HG03095 (cell line): ENCODE measurements at regions not wholly inside any gene's neighbourhood (a gene's known extent, or its start where the extent isn't known, plus 50 kb on each side); places are given as distances from the start of the nearest gene placed in this dataset.
"Not testable (repeated sequence)": the region's sequence is repeated elsewhere in the genome, so short reads cannot be mapped to it uniquely, and the experiment has no call there.

Experiments
- ATAC-seq: cut with Tn5 transposase; IDR thresholded peaks from one replicate; pipeline ENCODE4 v1.9.1; 2021; ENCODE audit warnings: moderate library complexity; ENCODE audit not compliant: unreplicated experiment

DNA sequence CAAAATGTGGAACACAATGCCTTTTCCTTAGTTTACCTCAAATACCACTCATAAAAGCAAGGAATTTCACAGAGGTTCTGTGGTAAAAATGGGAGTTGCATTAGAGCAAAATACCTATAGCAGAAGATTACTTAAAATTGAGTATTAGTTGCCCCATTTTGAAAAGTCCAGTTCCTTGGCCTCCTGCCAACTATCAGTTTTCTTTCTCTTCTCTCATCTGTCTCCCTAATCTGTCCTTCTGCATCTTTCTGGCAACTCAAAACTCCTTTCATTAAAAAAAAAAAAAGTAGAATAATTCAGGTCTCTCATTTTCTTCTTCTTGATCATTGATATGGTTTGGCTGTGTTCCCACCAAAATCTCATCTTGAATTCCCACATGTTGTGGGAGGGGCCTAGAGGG is 127.3 kb downstream of the ATP23 start:
- ATAC-seq, result no peak

DNA sequence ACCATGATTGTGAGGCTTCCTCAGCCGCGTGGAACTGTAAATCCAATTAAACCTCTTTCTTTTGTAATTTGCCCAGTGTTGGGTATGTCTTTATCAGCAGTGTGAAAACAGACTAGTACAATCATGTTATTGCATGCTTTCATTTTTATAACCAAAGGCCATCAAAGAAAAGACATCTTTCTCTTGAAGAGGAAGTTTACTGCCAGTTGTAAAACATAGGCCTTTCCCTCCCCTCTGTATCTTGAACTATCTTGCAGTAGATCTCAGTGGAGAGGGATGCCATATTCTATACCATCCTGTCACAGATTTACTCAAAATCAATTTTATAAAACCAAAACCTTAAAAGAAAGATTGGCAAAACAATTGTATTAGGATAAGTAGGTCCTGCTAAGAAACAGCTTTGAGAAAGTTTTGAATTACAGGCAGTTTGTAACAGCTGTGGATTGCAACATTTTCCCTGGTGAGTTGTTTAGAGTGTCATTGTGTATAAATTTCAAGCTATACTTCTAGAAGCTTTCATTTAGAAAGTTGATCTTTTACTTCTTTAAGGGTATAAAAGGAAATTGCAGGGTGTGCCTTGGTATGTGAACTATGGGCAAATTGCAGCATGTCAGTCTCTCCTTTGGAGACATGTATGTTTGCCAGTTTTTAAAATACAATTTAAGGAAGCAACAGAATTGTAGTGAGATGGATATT is 128.0 kb downstream of the ATP23 start:
- no peak for ATAC-seq

- no peak for ATAC-seq
Observed at GRCh38 chr12:58071994-58072393, 130.6 kb downstream of the ATP23 start.

DNA sequence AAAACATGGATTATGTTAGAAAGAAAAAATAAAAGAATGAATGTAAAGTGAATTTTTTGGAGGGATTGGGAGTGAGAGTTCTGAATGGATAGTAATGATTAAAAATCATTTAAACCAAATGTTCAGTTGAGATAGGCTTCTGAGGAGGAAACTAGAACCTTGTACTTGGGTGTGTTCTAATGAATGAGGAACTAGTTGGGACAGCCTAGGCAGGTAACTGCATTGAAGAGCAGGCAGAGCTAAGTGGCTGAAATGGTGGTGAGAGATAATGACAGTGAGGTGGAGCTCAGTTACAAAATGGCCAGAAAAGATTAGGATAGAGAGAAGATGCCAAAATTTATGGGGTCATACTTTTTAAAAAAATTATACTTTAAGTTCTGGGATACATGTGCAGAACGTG is 132.9 kb downstream of the ATP23 start:
- no peak for ATAC-seq

GRCh38 chr12:58079806-58080205 is 138.4 kb downstream of the ATP23 start:
- ATAC-seq, result no peak

DNA sequence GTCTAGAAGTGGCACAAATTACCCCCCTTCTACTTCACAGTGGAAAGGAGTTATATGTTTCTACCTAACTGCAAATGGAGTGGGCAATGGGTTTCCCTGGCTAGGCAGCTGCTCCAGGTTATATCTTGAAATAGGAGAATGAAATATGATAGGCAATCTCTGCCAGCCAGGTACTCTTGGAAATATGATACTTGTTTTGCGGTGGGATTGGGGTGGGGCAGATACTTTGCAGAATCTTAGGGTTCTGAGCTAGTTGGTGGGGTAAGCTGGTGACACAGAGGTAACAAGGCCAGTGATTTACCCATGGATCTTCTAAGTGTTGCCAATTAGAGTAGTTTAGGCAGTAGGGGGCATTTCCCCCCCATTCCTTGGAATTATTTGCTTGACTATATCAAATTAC is 140.1 kb downstream of the ATP23 start:
- no peak for ATAC-seq

DNA sequence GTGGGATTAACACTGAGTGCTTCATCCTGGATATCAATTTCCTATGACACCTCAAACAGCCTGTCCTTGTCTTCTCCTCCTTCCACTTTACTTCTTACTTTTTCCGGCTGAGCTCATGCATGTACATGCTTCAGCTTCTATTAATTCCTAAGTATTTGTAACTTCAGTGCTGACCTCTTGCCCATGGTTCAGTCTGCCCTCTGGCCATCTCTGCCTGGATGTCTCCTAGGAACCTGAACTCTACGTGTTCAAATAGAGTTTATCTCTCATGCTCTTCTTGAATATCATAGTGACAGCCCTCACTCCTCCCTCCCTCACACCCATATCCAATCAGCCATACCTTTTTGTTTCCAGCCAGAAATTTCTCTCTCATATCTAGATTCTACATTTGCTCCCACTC is 141.6 kb downstream of the ATP23 start:
- ATAC-seq, result no peak

- no peak for ATAC-seq
Observed at GRCh38 chr12:58086006-58086405, 144.6 kb downstream of the ATP23 start.

GRCh38 chr12:58086930-58087329 is 145.6 kb downstream of the ATP23 start:
- no peak for ATAC-seq

DNA sequence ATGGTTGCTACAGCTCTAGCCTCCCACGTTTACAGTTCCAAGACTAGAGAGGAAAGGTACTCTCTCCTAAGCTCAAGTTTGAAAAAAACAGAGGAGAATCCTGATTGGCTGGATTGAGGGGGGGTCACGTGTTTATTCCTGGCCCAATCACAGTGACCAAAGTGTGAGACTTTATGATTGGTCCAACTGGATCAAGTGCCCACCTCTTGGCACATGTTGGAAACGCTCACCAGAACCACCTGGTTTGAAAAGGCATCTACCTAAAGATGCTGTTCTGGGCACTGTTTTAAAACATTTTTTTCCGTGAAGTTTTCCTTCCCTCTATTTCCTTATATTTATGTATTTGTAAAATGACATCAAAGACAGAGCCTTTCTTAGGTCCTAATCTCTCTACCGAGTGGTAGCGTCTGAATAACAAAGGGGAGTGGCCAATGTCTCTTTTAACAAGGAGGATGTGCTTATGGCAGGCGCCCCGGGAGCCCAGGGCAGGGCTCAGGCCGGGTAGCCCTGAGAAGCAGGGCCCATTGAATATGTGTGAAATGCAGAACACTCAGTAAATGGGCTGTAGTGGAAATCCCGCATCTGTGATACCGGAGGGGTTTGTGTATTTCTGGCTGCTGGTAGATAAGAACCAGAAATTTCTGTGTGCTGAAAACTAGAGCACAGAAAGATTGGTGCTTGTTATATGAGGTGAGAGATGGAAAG is 146.2 kb downstream of the ATP23 start:
- no peak for ATAC-seq

GRCh38 chr12:58089588-58089987 is 148.2 kb downstream of the ATP23 start:
- no peak for ATAC-seq

GRCh38 chr12:58090685-58091084 is 149.3 kb downstream of the ATP23 start:
- no peak for ATAC-seq

DNA sequence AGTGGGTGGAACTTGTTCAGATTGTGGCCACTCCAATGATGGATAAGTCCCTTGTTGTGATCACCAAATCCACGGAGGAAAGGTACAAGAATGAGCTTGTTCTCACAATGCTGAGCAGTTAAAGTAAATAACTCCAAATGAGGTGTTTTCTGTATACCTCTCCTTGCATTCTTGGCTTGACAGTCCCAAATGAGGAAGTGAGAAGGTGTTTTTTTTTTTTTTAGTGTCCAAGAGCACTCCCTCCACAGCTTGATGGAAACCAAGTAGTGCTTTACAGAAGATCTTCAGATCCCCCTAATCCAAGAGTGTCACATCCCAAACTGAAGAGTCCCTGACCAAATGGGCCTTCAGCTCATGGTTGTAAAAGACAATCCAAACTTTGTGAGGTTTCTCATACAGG is 153.6 kb downstream of the ATP23 start:
- peak; percentile 75 for ATAC-seq

DNA sequence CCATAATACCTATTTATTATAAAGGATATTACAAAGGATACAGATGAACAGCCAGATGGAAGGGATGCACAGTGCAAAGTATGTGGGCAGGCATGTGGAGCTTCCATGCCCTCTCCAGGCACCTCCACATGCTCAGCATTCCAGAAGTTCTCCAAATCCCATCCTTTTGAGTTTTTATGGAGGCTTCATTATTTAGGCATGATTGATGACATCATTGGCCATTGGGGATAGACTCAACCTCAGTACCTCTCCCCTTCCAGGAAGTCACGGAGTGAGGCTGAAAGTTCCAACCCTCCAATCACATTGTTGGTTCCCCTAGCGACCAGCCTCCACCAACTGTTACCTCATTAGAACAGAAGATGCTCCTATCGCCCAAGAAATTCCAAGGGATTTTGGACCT is 156.4 kb downstream of the ATP23 start:
- ATAC-seq, result no peak

DNA sequence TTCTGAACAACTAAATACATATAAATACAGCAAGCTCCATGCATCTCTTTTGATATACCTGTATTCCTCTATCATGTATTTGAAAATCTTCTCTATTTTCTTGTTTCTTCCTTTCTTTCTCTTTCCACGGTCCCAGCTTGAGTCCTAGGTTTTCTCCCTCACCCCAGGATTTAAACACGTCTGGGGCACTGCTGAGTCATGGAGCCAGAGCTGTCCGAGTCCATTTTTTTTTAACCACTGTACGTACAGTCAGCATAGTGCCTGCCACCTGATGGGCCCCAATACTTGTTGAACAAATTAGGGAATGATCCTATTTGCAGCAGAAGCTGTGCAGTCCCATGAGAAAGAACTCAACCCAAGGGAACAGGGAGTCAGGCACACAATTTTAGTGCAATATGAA is 158.1 kb downstream of the ATP23 start:
- no peak for ATAC-seq

DNA sequence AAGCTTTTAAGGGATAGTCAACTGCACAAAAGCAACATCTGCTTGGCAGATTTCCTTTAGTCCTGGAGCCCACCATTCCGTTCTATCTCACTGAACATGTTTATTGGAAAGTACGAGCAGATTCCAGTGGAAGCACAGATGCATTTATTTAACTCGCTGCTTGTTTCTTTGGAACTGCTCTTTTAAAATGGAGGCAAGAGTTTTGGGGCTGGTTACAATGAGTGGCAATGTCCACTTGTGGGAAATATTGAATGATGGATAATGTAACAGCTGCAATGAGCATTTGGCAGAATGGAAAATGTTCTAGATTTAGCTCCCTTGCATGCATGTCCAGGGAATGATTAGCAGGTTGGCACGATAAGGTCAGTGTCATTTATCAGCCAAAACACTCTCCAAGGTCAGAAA is 163.0 kb downstream of the ATP23 start:
- ATAC-seq, result no peak

DNA sequence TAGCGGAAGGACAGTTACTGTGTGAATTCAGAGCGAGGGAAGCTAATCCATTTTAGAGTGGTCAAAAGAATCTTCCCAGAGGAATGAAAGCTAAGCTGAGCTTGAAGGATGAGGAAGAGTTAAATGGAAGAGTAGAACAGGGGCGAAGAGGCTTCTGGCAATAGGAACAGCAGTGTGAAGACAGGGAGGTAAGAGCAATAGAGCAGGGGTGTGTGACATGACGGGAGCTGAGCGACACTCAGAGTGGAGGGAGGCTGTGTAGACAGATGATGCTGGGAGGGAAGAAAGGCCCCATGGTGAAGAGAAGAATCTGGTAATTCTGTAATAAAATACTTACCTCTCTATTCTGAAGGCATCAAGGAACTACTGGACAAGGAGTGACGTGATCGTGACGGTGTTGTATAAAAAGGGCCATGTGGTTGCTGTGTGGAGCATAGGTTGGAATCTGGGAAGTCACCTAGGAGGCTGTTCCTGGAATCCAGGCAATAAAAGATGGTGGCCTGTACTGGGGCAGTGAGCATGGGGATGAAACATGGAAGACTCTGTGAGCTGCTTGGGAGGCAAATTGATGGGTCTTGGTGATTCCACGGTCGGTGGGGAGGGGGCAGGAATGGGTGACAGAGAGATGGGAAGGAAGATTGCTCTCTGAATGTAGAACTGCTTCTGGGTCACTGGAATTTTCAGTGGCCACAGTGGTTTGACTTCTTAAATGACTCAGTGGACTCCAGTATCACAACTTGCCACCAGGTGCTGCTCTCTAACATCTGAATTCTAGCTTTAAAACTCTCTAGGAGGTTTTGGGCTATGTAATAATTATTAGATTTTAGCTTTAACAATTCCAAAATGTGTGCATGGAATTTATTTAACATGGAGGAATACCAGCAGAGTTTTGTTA is 164.1 kb downstream of the ATP23 start:
- ATAC-seq, result no peak

DNA sequence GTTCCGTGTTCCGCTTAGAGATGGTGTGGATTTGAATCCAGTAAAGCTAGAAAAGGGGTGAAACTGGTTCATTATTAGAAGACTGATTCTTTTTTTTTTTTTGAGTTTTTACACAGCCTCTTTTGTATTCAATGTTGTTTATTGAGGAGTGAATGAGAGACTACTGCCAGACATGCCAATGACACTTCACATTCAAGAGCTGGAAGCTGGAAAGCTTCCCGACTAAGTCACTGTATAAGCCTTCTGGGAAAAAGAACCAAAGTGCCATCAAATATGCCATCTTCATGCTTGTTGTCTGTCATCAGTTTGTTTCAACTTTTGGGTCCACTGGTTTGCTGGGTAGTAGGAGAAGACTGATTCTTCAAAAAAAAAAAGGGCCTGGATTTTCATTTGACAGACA is 164.8 kb downstream of the ATP23 start:
- ATAC-seq, result no peak

- ATAC-seq, result no peak
Observed at GRCh38 chr12:58117201-58117600, 175.8 kb downstream of the ATP23 start.

- no peak for ATAC-seq
Observed at GRCh38 chr12:58117667-58118066, 176.3 kb downstream of the ATP23 start.

GRCh38 chr12:58125761-58126160 is 184.4 kb downstream of the ATP23 start:
- not testable (repeated sequence) for ATAC-seq
